CD4-positive, alpha-beta T cell treated with Interleukin-17A for 4 hours (primary cell): ENCODE measurements at regions not wholly inside any gene's neighbourhood (a gene's known extent, or its start where the extent isn't known, plus 50 kb on each side); places are given as distances from the start of the nearest gene placed in this dataset.

ENCODE experiments used
- DNase-seq: peaks from one replicate; pipeline ENCODE4 v3.0.0-alpha.2; 2020; ENCODE audit warnings: mixed read lengths

- DNase-seq = no peak
These were observed 53.1 kb upstream of the GLRA2 start for GRCh38 chrX:14476205-14476604.

DNA sequence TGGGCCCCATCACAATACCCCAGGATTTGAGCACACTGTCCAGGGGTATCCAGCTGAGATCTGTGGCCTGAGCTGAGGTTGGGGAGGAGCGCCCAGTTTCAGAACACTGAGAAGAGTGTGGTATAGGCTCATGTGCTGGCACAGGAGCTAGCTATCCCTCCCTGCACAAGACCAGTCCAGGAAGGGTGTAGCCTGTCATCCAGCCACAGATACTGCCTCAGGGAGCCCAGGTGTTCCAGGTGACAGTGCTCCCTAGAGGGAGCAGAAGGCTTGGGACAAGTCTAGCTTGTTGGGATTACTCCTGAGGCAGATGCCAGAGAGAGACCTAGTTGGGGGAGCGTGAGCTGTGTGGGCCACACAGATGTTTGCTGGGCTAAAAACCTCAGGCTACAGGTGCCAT, 79.6 kb upstream of the GLRA2 start:
- DNase-seq = no peak

DNA sequence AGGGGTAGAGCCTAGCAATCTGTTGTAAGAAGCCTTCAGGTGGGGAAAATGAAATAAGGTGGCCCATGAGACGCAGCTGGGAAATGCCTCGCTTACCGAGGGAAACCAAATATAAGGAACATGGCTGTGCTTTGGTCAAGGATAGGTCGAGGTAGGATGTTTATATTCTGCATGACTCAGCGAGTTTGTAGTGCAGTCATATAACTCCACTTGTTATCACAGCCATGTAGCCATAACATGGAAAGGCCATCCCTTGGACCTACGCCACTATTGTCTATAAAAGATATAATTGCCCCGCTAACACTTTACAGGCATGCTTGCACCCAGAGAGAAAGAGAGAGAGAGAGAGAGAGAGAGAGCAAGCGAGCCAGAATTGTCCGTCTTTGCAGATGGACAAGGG, 80.9 kb upstream of the GLRA2 start:
- DNase-seq = no peak

GRCh38 chrX:14440106-14440505, 89.2 kb upstream of the GLRA2 start:
- no peak for DNase-seq

DNA sequence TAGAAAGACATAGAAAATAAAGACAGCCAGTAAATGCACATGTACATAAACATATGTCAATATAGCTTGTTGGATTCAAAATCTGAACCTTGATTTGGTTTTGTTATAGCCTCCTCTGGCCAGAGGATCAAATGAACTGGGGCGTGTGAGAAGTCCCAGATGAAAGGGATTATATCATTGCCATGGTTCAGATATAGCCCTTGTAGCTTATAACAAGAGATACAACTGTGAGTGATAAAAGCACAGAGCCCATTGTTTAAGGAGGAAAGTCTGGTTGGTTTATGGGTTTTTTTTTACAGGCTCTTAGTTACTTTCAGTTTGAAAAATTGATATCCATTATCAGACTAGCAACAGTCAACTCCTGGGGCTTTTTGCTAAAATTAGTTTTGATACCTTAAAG, 101.7 kb upstream of the GLRA2 start:
- no peak for DNase-seq

GRCh38 chrX:14420841-14421240, 108.5 kb upstream of the GLRA2 start:
- DNase-seq = no peak

- DNase-seq = no peak
These were observed 116.7 kb upstream of the GLRA2 start for GRCh38 chrX:14412686-14413085.

DNA sequence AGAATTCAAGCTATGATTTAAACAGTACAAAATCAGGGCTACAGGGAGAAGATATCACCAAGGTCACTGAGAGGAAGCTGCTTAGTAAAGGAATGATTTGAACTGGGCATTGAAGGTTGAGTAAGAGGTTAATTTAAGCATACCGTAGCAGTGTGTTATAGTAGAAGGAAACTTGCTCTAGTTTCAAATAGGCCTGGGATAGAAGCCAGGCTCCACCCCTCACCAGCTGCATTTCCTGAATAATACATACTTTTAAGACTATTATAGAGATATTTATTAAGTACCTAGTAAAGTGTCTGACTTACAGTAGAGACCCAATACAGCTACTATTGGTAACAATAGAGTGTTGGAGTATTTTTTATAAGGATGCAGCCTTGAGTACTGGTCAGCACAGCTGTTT, 118.0 kb upstream of the GLRA2 start:
- no peak for DNase-seq

GRCh38 chrX:14409341-14409740, 120.0 kb upstream of the GLRA2 start:
- DNase-seq = no peak

DNA sequence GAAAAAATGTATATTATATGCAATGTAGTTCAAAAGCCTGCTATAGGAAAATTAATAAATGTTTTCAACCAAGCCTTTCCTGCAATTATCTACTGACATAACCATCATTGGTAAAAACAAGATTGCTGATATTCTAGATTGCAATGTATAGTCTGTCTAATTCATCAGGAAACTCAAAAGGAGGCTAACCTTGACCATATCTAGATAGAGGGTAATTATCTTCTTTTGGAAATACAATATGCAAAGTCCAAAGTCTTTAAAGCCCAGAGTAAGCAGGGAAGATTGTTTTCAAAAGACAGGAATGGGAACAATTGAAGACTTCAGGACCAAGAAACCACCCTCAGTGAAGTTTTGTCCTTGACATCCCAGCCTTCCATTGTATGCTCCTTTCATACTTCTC, 123.1 kb upstream of the GLRA2 start:
- no peak for DNase-seq

GRCh38 chrX:14398725-14399124, 130.6 kb upstream of the GLRA2 start:
- no peak for DNase-seq

DNA sequence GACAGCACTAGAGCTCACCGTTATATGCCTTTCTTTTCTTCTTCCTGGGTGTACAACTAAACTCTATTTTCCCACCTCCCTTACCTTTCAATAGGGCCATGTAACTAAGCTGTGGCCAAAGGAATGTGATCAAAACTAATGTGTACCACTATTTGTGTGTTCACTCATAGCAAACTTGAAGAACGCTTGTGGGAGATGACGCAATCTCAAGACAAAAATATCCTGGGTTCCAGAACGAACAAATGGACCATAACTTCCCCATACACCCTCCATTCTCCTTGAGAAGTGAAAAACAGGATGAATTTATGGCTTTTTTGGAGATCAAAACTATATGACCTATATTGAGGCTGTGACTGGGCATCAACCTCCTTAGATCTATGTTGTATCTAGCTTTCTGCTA, 139.7 kb upstream of the GLRA2 start:
- no peak for DNase-seq

DNA sequence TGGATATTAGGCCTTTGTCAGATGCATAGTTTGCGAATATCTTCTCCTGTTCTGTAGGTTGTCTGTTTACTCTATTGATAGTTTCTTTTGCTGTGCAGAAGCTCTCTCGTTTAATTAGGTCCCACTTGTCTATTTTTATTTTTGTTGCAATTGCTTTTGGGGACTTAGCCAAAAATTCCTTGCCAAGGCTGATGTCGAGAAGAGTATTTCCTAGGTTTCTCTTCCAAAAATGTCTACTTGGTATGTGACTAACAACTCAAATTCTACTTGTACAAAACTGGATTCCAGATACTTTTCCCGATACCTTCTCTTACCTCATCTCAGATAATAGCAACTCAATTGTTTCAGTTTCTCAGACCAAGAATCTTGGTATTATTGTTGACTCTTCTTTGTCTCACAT, 142.4 kb upstream of the GLRA2 start:
- no peak for DNase-seq

GRCh38 chrX:14380044-14380443, 149.3 kb upstream of the GLRA2 start:
- DNase-seq = no peak

GRCh38 chrX:14377427-14377826, 151.9 kb upstream of the GLRA2 start:
- DNase-seq = no peak

DNA sequence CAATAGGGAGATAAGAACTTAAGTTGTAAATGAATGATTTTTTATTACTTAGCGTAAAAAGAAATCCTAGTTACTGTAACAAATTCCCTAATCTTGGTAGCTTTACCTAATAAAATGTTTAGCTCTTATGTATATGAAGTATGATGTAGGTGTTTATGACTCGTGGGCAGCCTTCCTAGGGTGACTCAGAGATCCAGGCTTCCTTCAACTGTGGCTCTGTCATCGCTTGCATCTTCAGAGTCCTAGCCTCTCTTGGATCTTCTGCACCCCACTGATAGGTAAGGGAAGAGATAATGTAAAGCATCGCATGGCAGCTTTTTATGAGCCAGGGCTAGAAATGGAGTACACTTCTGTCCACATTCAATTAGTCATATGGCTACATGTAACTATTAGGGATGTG, 165.6 kb upstream of the GLRA2 start:
- no peak for DNase-seq

DNA sequence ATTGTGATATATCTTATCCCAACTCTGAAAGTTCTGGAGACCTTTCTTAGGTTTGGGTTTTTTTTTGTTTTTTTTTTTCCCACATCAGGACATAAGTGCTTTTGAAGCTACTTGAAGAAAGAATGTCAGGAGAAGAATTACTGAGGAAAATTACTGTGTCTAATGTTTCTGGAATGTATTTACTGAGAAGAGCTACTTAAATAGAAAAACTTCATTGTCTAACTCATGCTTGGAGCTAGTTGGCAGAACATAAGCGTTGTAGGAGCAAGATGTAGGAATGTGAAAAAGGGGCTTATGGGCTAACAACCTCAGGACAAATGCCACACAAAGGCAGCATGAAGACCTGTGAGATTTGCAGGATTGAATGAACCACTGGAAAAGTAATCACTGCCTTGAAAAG, 166.6 kb upstream of the GLRA2 start:
- no peak for DNase-seq

GRCh38 chrX:14361435-14361834, 167.9 kb upstream of the GLRA2 start:
- no peak for DNase-seq

GRCh38 chrX:14359727-14360126, 169.6 kb upstream of the GLRA2 start:
- DNase-seq = no peak

DNA sequence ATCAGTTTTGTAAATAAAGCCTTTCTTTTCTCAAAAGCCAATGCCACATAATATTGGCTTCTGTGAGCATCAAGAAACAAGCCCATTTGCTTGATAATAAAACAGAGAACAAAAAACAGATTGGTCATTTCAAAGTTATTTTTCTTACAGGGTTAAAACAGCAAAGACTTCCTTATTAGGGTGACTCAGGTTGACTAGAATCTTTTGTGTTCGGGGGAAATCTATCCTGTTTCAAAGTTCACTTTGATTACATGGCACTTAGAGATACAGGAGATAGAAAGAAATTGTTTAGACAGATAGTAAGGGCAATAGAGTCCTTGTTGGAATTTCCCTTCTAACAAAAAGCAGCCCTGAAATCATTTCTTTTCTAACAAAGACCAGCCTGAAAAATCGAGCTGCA, 170.0 kb upstream of the GLRA2 start:
- DNase-seq = no peak

- no peak for DNase-seq
These were observed 172.0 kb upstream of the GLRA2 start for GRCh38 chrX:14357314-14357713.

GRCh38 chrX:14356401-14356800, 172.9 kb upstream of the GLRA2 start:
- no peak for DNase-seq

DNA sequence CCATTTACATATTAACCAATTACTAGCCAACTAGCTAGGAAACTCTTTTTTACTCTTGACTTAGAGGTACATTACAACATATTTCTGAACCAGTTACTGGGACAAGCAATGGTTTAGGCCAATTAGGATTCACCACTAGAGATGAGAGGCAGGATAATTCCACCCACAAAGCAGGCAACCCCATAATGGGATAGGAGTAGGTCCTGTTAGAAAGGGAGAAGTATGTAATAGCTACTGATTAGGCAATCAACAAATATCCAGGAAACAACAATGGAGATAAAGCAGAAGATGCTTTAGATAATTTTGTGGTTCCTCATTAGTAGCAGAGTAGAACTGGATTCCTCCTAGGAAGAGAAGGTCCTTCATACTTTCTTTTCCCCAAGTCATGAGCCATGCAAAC, 173.8 kb upstream of the GLRA2 start:
- no peak for DNase-seq

GRCh38 chrX:14354521-14354920, 174.8 kb upstream of the GLRA2 start:
- DNase-seq = no peak

DNA sequence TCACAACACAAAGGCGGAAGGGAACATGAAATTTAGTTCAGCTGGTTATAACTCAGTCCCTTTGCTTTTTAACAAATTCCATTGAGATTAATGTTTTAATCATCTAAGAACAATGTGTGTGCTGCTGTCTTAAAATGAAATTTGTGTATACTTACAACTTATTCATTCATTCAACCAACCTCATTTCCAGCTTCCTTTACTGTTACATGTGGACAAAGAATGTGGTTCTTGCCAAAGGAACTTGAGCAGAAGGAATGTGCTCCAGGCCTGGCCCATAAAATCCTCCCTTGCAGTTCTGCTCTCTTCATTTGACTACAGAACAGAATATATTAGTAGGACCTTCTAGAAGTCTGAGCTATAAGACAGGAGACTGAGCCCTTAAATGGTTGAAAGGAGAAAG, 176.8 kb upstream of the GLRA2 start:
- no peak for DNase-seq

GRCh38 chrX:14351611-14352303, 177.6 kb upstream of the GLRA2 start:
- DNase-seq = no peak
